A549 (cell line): ENCODE measurements at regions not wholly inside any gene's neighbourhood (a gene's known extent, or its start where the extent isn't known, plus 50 kb on each side); places are given as distances from the start of the nearest gene placed in this dataset.

Experiments
- CTCF ChIP-seq: fragments of >200 bp; sonication (Bioruptor Twin); formaldehyde crosslinking; IDR thresholded peaks from 3 replicates; pipeline ENCODE4 v1.5.1; 2016
- EP300 ChIP-seq, 2 experiments: fragments of >200 bp; sonication (Bioruptor Twin); formaldehyde crosslinking; IDR thresholded peaks; 2 replicates in 1 of 2; 3 replicates in 1 of 2; pipeline ENCODE4 v1.6.1; 2016 to 2017
- MAZ ChIP-seq: fragments of 150-350 bp; IDR thresholded peaks from 2 replicates; pipeline ENCODE4 v1.6.1; 2014; ENCODE audit warnings: antibody characterized with exemption, low read depth, low read length, borderline replicate concordance
- MYC ChIP-seq: IDR thresholded peaks from 2 replicates; pipeline ENCODE4 v1.6.1; 2012; ENCODE audit warnings: mild to moderate bottlenecking, inconsistent platforms, low read length, improper control_type of control experiment, borderline replicate concordance
- NR3C1 ChIP-seq: fragments of >200 bp; sonication (Bioruptor Twin); formaldehyde crosslinking; IDR thresholded peaks from 3 replicates; pipeline ENCODE4 v1.6.1; 2017
- PBX3 ChIP-seq: IDR thresholded peaks from 2 replicates; pipeline ENCODE4 v1.6.1; 2012
- POLR2A ChIP-seq: IDR thresholded peaks from 2 replicates; pipeline ENCODE4 v1.6.1; 2012; ENCODE audit warnings: mild to moderate bottlenecking, low read length
- POLR2AphosphoS2 ChIP-seq: conservative IDR thresholded peaks from 2 replicates; pipeline ENCODE4 v1.6.1; 2012; ENCODE audit warnings: low read length, improper control_type of control experiment, inconsistent platforms
- RAD21 ChIP-seq, 2 experiments: fragments of >200 bp in 1 of 2; sonication (Bioruptor Twin) in 1 of 2; formaldehyde crosslinking in 1 of 2; IDR thresholded peaks in 1 of 2; conservative IDR thresholded peaks in 1 of 2; 2 replicates in 1 of 2; 3 replicates in 1 of 2; pipeline ENCODE4 v1.6.1; 2012 to 2018; ENCODE audit warnings: inconsistent platforms in 1 of 2
- RCOR1 ChIP-seq: fragments of 150-350 bp; IDR thresholded peaks from 2 replicates; pipeline ENCODE4 v1.6.1; 2014; ENCODE audit warnings: antibody characterized with exemption, low read length, low read depth
- REST ChIP-seq: fragments of 200-600 bp; sonication (generic); IDR thresholded peaks from 2 replicates; pipeline ENCODE4 v1.6.1; 2016; ENCODE audit warnings: antibody characterized with exemption, mild to moderate bottlenecking, moderate library complexity
- RFX5 ChIP-seq: fragments of 450-650 bp; IDR thresholded peaks from 2 replicates; pipeline ENCODE4 v1.7.1; 2014; ENCODE audit warnings: antibody characterized with exemption, mild to moderate bottlenecking, moderate library complexity

GRCh38 chr13:106797081-106797640 lies 229.2 kb upstream of the ARGLU1 start:
- no peak for TF ChIP-seq CTCF
- TF ChIP-seq POLR2AphosphoS2 = no peak
- TF ChIP-seq RCOR1 = no peak
- no peak for TF ChIP-seq REST
- TF ChIP-seq MAZ = no peak
- no peak for TF ChIP-seq EP300 (IDR thresholded peaks at IDR 0.05)
- TF ChIP-seq MYC = no peak
- TF ChIP-seq POLR2A = no peak
- no peak for TF ChIP-seq RAD21 (conservative IDR thresholded peaks at IDR 0.05 in 1 of 2, IDR thresholded peaks at IDR 0.05 in 1 of 2)
- TF ChIP-seq PBX3 = no peak
- TF ChIP-seq NR3C1 = no peak
- no peak for TF ChIP-seq RFX5
